Activated T-helper 1 cell treated with anti-CD3 and anti-CD28 coated beads, Interleukin-12 subunit alpha, Interleukin-12 subunit beta, Interleukin-2, Interleukin-4 antibody, amounts not matched to agents 30 ng/mL and 10 ng/mL and 1 ng/mL, durations not matched to agents 14 hours and 24 hours and 36 hours (primary cell): ENCODE measurements at regions not wholly inside any gene's neighbourhood (a gene's known extent, or its start where the extent isn't known, plus 50 kb on each side); places are given as distances from the start of the nearest gene placed in this dataset.
"Not testable (repeated sequence)": the region's sequence is repeated elsewhere in the genome, so short reads cannot be mapped to it uniquely, and the experiment has no call there.

Experiments used
- DNase-seq: peaks from one replicate; pipeline ENCODE4 v3.0.0; 2021; ENCODE audit warnings: low spot score
- H3K27ac Mint-ChIP-seq: one replicate; pipeline ENCODE4 v1.8.0; 2021; ENCODE audit warnings: mild to moderate bottlenecking, mixed read lengths
- H3K27me3 Mint-ChIP-seq: one replicate; pipeline ENCODE4 v1.8.0; 2022; ENCODE audit warnings: mild to moderate bottlenecking, moderate library complexity, mixed read lengths; ENCODE audit not compliant: insufficient read depth
- H3K36me3 Mint-ChIP-seq: one replicate; pipeline ENCODE4 v1.8.0; 2021; ENCODE audit warnings: low read depth, mixed read lengths
- H3K4me1 Mint-ChIP-seq: one replicate; pipeline ENCODE4 v1.8.0; 2021; ENCODE audit warnings: low read depth, mixed read lengths
- H3K4me3 Mint-ChIP-seq: one replicate; pipeline ENCODE4 v1.8.0; 2021; ENCODE audit warnings: mild to moderate bottlenecking, moderate library complexity, mixed read lengths
- H3K9me3 Mint-ChIP-seq: one replicate; pipeline ENCODE4 v1.8.0; 2021; ENCODE audit warnings: mixed read lengths
- intact Hi-C: fragments of 100-400 bp; cut with micrococcal nuclease; formaldehyde crosslinking; loops from one replicate; pipeline ENCODE4 v1.15.1; 2024

GRCh38 chr11:115613004-115613403, 108.8 kb upstream of the CADM1 start:
- no peaks in the 10 kb centered on the region for H3K9me3 Mint-ChIP-seq
- no peaks in the 10 kb centered on the region for H3K36me3 Mint-ChIP-seq
- H3K27ac Mint-ChIP-seq, result no peak overlapping the region
- no peak overlapping the region for H3K4me3 Mint-ChIP-seq
- no peak for DNase-seq
- intact Hi-C loops, result no loop called here
- H3K27me3 Mint-ChIP-seq, result no peaks in the 10 kb centered on the region
- no peaks in the 10 kb centered on the region for H3K4me1 Mint-ChIP-seq

GRCh38 chr11:115612046-115612730, 108.0 kb upstream of the CADM1 start:
- no peaks in the 10 kb centered on the region for H3K36me3 Mint-ChIP-seq
- H3K27me3 Mint-ChIP-seq, result no peaks in the 10 kb centered on the region
- no peaks in the 10 kb centered on the region for H3K9me3 Mint-ChIP-seq
- no peaks in the 10 kb centered on the region for H3K4me1 Mint-ChIP-seq
- no peak for DNase-seq
- H3K4me3 Mint-ChIP-seq, result no peak overlapping the region
- intact Hi-C loops, result no loop called here
- H3K27ac Mint-ChIP-seq, result no peak overlapping the region

GRCh38 chr11:115611343-115611742, 107.1 kb upstream of the CADM1 start:
- Mint-ChIP-seq H3K27me3 (no peaks in the 10 kb centered on the region), H3K4me3 (no peak overlapping the region), H3K9me3 (no peaks in the 10 kb centered on the region), H3K4me1 (no peaks in the 10 kb centered on the region), H3K36me3 (no peaks in the 10 kb centered on the region), H3K27ac (no peak overlapping the region)
- intact Hi-C loops, result no loop called here
- no peak for DNase-seq

GRCh38 chr11:115610908-115611307, 106.7 kb upstream of the CADM1 start:
- Mint-ChIP-seq H3K4me1 (no peaks in the 10 kb centered on the region), H3K9me3 (no peaks in the 10 kb centered on the region), H3K36me3 (no peaks in the 10 kb centered on the region), H3K27me3 (no peaks in the 10 kb centered on the region), H3K4me3 (no peak overlapping the region), H3K27ac (no peak overlapping the region)
- intact Hi-C loops, result no loop called here
- DNase-seq, result no peak

GRCh38 chr11:115610234-115610633, 106.0 kb upstream of the CADM1 start:
- H3K27me3 Mint-ChIP-seq, H3K27ac Mint-ChIP-seq, H3K36me3 Mint-ChIP-seq, H3K4me1 Mint-ChIP-seq, intact Hi-C loops, H3K4me3 Mint-ChIP-seq, H3K9me3 Mint-ChIP-seq, DNase-seq: not testable (repeated sequence)

- Mint-ChIP-seq H3K9me3 (no peaks in the 10 kb centered on the region), H3K4me3 (no peak overlapping the region), H3K27ac (no peak overlapping the region), H3K4me1 (no peaks in the 10 kb centered on the region), H3K36me3 (no peaks in the 10 kb centered on the region), H3K27me3 (no peaks in the 10 kb centered on the region)
- intact Hi-C loops, result no loop called here
- no peak for DNase-seq
These were observed 104.8 kb upstream of the CADM1 start for GRCh38 chr11:115608976-115609375.

- Mint-ChIP-seq H3K9me3 (no peaks in the 10 kb centered on the region), H3K4me3 (no peak overlapping the region), H3K36me3 (no peaks in the 10 kb centered on the region), H3K27ac (no peak overlapping the region), H3K27me3 (no peaks in the 10 kb centered on the region), H3K4me1 (no peaks in the 10 kb centered on the region)
- intact Hi-C loops, result no loop called here
- DNase-seq, result no peak
These were observed 103.5 kb upstream of the CADM1 start for GRCh38 chr11:115607621-115608221.

GRCh38 chr11:115606498-115607220, 102.4 kb upstream of the CADM1 start:
- Mint-ChIP-seq H3K4me1 (no peaks in the 10 kb centered on the region), H3K27me3 (no peaks in the 10 kb centered on the region), H3K27ac (no peak overlapping the region), H3K9me3 (no peaks in the 10 kb centered on the region), H3K4me3 (no peak overlapping the region), H3K36me3 (no peaks in the 10 kb centered on the region)
- no peak for DNase-seq
- intact Hi-C loops, result no loop called here

- Mint-ChIP-seq H3K4me3 (no peak overlapping the region), H3K36me3 (no peaks in the 10 kb centered on the region), H3K4me1 (no peaks in the 10 kb centered on the region), H3K9me3 (no peaks in the 10 kb centered on the region), H3K27me3 (no peaks in the 10 kb centered on the region), H3K27ac (no peak overlapping the region)
- no peak for DNase-seq
- intact Hi-C loops, result no loop called here
These were observed 101.8 kb upstream of the CADM1 start for GRCh38 chr11:115605871-115606497.

- H3K4me1 Mint-ChIP-seq, DNase-seq, H3K4me3 Mint-ChIP-seq, H3K27ac Mint-ChIP-seq, H3K36me3 Mint-ChIP-seq, H3K27me3 Mint-ChIP-seq, H3K9me3 Mint-ChIP-seq, intact Hi-C loops: not testable (repeated sequence)
These were observed 101.2 kb upstream of the CADM1 start for GRCh38 chr11:115605397-115605796.

GRCh38 chr11:115599125-115599524, 94.9 kb upstream of the CADM1 start:
- no peak for DNase-seq
- H3K36me3 Mint-ChIP-seq, result no peaks in the 10 kb centered on the region
- H3K9me3 Mint-ChIP-seq, result no peaks in the 10 kb centered on the region
- H3K27ac Mint-ChIP-seq, result no peak overlapping the region
- no peak overlapping the region for H3K4me3 Mint-ChIP-seq
- H3K27me3 Mint-ChIP-seq, result no peaks in the 10 kb centered on the region
- no peaks in the 10 kb centered on the region for H3K4me1 Mint-ChIP-seq
- intact Hi-C loops, result no loop called here

- Mint-ChIP-seq H3K27ac (no peak overlapping the region), H3K4me3 (no peak overlapping the region), H3K9me3 (no peaks in the 10 kb centered on the region), H3K36me3 (no peaks in the 10 kb centered on the region), H3K4me1 (no peaks in the 10 kb centered on the region), H3K27me3 (no peaks in the 10 kb centered on the region)
- intact Hi-C loops, result no loop called here
- DNase-seq, result no peak
These were observed 94.2 kb upstream of the CADM1 start for GRCh38 chr11:115598257-115598901.

GRCh38 chr11:115591380-115591779, 87.2 kb upstream of the CADM1 start:
- intact Hi-C loops, result no loop called here
- H3K4me3 Mint-ChIP-seq, result no peak overlapping the region
- no peaks in the 10 kb centered on the region for H3K27me3 Mint-ChIP-seq
- peaks cover 14% of the 10 kb centered on the region for H3K9me3 Mint-ChIP-seq
- no peak for DNase-seq
- H3K36me3 Mint-ChIP-seq, result no peaks in the 10 kb centered on the region
- H3K27ac Mint-ChIP-seq, result no peak overlapping the region
- H3K4me1 Mint-ChIP-seq, result no peaks in the 10 kb centered on the region
